GM10266 (cell line): ENCODE measurements at regions not wholly inside any gene's neighbourhood (a gene's known extent, or its start where the extent isn't known, plus 50 kb on each side); places are given as distances from the start of the nearest gene placed in this dataset.

Experiments used
- DNase-seq: peaks from one replicate; pipeline ENCODE4 v3.0.0; 2012; ENCODE audit errors: extremely low spot score
- CTCF ChIP-seq: IDR thresholded peaks from 2 replicates; pipeline ENCODE4 v1.5.1; 2012; ENCODE audit warnings: mild to moderate bottlenecking, low read depth; ENCODE audit not compliant: control insufficient read depth, insufficient read depth; ENCODE audit errors: missing control alignments

- no peak for TF ChIP-seq CTCF
- no peak for DNase-seq
Measured at GRCh38 chr2:36235882-36236281, 119.7 kb upstream of the CRIM1 start.

- DNase-seq, result no peak
- TF ChIP-seq CTCF, result no peak
Measured at GRCh38 chr2:36235426-36235825, 120.2 kb upstream of the CRIM1 start.

GRCh38 chr2:36223259-36223658 lies 132.3 kb upstream of the CRIM1 start:
- TF ChIP-seq CTCF, result no peak
- no peak for DNase-seq

GRCh38 chr2:36222485-36222884 lies 133.1 kb upstream of the CRIM1 start:
- no peak for DNase-seq
- no peak for TF ChIP-seq CTCF

GRCh38 chr2:36214691-36215090 lies 140.9 kb upstream of the CRIM1 start:
- DNase-seq, result no peak
- no peak for TF ChIP-seq CTCF

GRCh38 chr2:36203366-36203765 lies 152.2 kb upstream of the CRIM1 start:
- TF ChIP-seq CTCF, result no peak
- DNase-seq, result no peak

- DNase-seq, result no peak
- TF ChIP-seq CTCF, result no peak
Measured at GRCh38 chr2:36197181-36197971, 158.2 kb upstream of the CRIM1 start.
